Gastrocnemius medialis (tissue), 4 donors: ENCODE measurements at regions not wholly inside any gene's neighbourhood (a gene's known extent, or its start where the extent isn't known, plus 50 kb on each side); places are given as distances from the start of the nearest gene placed in this dataset.

Experiments used
- POLR2A ChIP-seq, 2 donors: fragments of 450-650 bp; IDR thresholded peaks; one replicate each; pipeline ENCODE4 v1.6.1; 2017; ENCODE audit warnings: antibody characterized with exemption in 2 of 2, mild to moderate bottlenecking in 2 of 2, moderate library complexity in 2 of 2
- TF ChIP-seq, protein P1 (sequence below), 5 experiments: fragments of 450-650 bp in 3 of 5; fragments of 200-600 bp in 2 of 5; sonication (generic) in 2 of 5; IDR thresholded peaks in 4 of 5; conservative IDR thresholded peaks in 1 of 5; 1 replicate in 4 of 5; 2 replicates in 1 of 5; pipeline ENCODE4 v1.5.1; 2016 to 2019; ENCODE audit warnings: antibody characterized with exemption in 5 of 5, mild to moderate bottlenecking in 3 of 5, moderate library complexity in 3 of 5

DNA sequence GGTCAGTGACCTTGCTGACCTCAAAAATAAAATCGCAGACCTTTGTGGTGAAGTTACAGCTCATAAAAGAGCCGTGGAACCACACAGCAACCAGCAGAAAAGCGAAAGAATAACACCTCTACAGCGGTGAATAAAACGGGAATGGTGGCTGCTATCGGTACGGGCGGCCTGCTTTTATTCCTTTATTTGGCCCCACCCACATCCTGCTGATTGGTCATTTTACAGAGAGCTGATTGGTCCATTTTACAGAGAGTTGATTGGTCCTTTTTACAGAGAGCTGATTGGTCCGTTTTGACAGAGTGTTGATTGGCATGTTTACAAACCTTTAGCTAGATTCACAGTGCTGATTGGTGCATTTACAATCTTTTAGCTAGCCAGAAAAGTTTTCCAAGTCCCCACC lies 80.7 kb upstream of the ATP10A start:
- TF ChIP-seq, protein P1, sequence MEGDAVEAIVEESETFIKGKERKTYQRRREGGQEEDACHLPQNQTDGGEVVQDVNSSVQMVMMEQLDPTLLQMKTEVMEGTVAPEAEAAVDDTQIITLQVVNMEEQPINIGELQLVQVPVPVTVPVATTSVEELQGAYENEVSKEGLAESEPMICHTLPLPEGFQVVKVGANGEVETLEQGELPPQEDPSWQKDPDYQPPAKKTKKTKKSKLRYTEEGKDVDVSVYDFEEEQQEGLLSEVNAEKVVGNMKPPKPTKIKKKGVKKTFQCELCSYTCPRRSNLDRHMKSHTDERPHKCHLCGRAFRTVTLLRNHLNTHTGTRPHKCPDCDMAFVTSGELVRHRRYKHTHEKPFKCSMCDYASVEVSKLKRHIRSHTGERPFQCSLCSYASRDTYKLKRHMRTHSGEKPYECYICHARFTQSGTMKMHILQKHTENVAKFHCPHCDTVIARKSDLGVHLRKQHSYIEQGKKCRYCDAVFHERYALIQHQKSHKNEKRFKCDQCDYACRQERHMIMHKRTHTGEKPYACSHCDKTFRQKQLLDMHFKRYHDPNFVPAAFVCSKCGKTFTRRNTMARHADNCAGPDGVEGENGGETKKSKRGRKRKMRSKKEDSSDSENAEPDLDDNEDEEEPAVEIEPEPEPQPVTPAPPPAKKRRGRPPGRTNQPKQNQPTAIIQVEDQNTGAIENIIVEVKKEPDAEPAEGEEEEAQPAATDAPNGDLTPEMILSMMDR (IDR thresholded peaks at IDR 0.05 in 4 of 5, conservative IDR thresholded peaks at IDR 0.05 in 1 of 5): no peak
- no peak for TF ChIP-seq POLR2A (IDR thresholded peaks at IDR 0.05)
